NCI-H1417 (cell line): ENCODE measurements at regions not wholly inside any gene's neighbourhood (a gene's known extent, or its start where the extent isn't known, plus 50 kb on each side); places are given as distances from the start of the nearest gene placed in this dataset.

ENCODE experiments used
- DNase-seq, 3 experiments: peaks; one replicate each; lab custom pipeline; 2025; lab: John Stamatoyannopoulos, UW

DNA sequence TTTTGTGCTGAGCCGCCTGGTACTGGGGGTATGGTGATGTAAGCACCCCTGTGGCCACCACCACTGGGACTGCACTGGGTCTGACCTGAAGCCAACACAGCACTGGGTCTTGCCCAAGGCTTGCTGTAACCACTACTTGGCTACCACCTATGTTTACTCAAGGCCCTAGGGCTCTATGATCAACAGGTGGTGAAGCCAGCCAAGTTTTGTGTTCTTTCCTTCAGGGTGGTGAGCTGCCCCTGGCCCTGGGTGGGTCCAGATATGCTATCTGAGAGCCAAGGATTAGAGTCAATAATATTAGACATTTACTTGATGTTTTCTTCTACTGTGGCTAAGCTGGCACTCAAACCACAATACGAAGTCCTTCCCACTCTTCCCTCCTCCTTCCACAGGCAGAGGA is 55.1 kb upstream of the PAGE4 start:
- no peak for DNase-seq

DNA sequence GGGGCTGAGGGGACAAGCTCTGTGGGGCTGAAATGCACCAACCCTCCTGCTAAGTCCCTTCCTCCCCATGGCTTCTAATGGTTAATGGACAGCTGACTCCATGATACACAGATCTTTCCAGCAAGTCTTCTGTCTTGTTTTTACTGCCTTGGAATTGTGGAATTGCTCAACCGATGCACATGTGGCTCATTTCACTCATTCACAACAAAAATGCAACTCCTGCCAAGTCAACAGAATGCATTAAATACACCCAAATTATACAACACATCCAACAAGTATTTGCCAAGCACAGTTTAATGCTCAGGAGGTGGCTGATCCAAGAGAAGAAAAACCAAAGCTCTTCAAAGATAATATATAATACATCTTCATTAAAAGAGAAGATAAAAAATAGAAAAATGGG is 61.9 kb upstream of the PAGE4 start:
- no peak for DNase-seq

DNA sequence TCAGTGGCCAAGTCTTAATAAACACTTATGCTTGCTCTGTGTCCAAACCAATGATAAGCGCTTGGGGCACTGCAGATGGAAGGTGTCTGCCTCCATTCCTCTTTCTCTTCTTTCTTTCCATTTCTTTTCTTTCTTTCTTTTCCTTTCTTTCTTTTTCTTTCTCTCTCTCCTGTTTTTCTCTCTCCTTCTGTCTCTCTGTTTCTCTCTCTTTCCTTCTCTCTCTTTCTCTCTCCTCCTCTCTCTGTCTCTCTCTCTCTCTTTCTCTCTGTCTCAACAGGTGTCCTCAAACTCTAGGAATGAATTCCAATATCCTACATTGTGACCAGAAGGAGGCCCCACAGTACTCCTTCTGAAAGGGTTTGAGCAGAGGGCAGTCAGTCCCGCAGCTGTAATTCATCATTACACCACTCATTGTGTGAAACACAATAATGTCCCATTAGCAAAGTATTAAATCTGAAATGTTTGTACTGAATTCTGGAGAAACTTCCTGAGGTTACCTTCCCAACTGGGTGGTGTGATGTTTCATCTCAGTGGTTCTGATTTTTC is 66.5 kb upstream of the PAGE1 start:
- no peak for DNase-seq

DNA sequence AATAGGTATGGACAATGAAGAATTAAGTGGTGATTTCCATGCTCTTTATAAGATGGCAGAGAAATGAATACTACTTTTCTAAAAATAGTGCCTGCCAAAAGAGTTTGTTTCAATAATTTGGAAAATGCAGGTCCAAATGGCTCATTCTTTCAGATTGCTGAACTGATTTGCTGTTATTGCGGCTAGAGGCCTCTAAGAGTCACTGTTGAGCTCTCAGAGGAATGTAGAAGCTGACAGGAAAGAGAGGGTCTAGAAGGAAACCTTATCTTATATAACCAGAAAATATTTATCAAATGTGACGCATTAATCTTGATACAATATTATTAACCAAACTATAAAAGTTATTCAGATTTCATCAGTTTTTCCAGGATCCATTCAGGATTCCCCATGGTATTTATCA is 65.7 kb upstream of the PAGE1 start:
- peak in 2 of 3 experiments; percentile 3 to 40 for DNase-seq

DNA sequence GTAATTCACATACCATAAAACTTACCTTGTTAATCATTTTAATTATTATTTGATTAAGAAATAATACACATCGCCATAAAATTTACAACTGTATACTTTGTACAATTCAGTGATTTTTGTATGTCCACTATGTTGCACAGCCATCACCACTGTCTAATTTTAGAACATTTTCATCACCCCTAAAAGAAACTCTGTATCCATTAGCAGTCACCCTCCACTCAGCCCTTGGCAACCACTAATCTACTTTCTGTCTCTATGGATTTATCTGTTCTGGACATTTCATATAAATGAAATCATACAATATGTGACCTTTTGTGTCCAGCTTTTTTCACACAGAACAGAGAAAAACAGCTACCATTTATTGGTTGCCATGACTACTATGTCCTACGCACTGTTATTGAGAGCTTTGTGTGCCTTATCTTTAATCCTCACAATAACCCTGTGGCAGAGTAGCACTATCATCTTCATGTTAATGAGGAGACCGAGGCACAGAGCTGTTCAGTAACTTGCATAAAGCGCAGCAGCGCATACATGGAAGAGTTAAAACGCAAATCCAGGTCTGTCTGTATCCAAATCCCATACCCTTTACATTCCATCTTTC is 64.6 kb upstream of the PAGE1 start:
- DNase-seq = no peak

DNA sequence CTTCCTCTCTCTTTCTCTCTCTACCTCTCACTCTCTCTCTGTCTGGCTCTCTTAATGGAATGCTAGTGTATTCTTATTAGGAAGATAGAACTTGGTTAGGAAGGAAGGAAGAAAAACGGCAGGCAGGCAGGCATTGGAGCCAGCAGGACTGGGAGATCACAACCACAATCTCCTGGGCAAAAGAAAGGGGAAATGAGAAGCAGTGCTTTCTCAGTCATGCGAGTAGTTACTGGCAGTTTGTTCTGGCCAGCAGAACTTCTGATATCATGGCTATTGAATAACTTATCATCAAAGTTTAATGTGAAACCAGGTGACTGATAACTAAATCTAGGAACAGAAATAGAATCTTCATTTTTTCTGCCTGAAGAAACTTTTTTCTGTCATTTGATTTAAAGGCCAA is 60.9 kb upstream of the PAGE1 start:
- no peak for DNase-seq

DNA sequence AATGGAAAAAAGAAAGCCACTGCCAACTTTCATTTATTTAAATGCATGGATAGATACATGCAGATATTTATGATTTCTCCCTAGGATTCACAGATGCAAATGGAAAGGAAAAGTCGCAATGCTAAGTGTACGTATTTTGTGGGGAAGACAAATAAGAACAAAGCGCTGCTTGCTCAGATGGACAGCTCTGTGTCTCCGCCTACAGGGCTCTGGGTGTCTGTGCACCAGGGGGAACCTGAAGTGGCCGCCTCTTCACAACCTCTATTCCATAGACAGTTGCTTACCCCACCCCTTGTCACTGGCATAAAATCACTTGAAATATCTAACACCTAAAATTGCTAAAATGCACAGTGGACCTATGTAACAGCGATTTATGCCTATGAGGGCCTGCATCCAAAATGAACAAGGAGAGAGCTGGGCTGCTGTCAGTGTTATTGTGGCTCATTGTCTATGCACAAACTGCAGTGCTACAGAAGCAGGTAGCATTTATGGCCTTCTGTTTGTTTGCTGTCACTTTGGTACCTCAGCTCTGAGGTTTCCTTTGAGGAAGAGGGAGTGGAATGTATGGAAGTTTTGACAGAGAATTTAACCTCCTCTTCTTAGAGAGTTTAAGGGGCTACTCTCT is 58.6 kb upstream of the PAGE1 start:
- DNase-seq = peak; percentile 3 to 72 (median 33)

DNA sequence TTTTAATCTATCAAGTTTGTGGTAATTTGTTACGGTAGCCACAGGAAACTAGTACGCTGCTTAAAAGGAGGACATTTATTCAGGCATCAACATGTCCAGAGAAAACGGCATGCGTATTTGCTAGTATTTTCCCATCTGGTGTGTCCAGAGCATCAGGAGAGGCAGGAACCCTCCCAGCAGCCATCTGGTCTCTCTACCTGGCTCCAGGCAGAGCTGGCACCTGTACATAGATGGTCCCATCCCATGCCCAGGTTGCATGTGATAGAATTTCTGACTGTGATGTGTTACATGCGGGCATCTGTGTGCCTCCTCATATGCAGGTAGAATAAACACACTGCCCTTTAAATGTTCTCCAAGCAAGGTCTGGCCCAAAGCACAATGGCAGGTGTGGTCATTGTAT is 57.9 kb upstream of the PAGE1 start:
- DNase-seq = no peak

DNA sequence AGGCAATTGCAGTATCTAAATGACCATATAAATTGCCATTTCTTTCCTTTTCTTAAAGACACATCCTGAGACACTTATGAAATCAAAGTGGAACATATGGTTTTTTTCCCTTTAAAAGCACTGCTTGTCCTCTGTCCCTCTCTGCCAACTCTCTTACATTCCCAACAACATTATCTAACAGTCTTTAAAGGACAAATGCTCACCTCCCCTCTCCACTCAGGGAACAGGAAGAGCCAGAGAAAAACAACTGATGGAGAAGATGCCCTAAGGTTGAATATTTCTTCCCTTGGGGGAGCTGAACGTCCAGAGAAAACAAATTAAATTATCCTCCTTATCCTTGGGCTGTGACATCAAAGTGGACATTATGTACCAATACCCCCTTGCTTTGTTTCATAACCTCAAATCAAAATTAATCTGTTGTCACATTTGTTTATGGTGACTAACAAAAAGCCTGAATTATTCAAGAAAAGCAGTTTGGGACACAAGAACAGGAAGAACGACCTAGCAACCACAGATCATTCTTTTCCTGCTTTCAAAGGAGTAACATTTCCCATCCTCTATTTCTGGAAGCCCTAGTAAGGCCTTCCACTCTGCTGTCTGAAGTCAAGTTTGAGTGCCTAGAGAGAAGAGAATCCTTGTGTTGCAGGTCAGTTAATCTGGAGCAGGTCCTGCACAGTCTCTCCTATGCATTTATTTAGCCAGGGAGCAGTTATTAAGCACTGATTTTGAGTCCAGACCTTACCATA is 52.6 kb upstream of the PAGE1 start:
- DNase-seq = no peak

DNA sequence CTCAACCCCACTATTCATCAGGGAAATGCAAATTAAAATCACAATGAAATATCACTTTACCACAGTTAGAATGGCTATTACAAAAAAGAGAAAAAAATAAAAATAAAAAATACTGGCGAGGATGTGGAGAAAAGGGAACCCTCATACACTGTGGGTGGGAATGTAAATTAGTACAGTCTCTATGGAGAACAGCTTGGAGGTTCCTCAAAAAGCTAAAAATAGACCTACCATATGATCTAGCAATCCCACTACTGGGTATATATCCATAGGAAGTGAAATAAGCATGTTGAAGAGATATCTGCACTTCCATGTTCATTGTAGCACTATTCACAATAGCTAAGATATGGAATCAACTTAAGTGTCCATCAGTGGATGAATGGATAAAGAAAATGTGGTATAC is 50.5 kb upstream of the PAGE1 start:
- DNase-seq = no peak
